Vagina (tissue), 2 donors: ENCODE measurements at regions not wholly inside any gene's neighbourhood (a gene's known extent, or its start where the extent isn't known, plus 50 kb on each side); places are given as distances from the start of the nearest gene placed in this dataset. TPM values are rescaled to one million over a fixed set of nuclear protein-coding genes. Genes with fewer than 3 reads are reported as not detected.

Experiments used
- DNase-seq, 2 donors: peaks; one replicate each; pipeline ENCODE4 v3.0.0-alpha.2; 2017; ENCODE audit errors: extremely low spot score in 2 of 2
- H3K27ac ChIP-seq: fragments of 200-600 bp; sonication (generic); one replicate; pipeline ENCODE4 v1.5.1; 2019
- H3K27me3 ChIP-seq: fragments of 200-600 bp; sonication (generic); one replicate; pipeline ENCODE4 v1.5.1; 2019
- H3K36me3 ChIP-seq, 2 donors: fragments of 200-600 bp; sonication (generic); one replicate each; pipeline ENCODE4 v1.5.1; 2017 to 2019
- H3K4me1 ChIP-seq: fragments of 200-600 bp; sonication (generic); one replicate; pipeline ENCODE4 v1.5.1; 2019
- H3K4me3 ChIP-seq, 2 donors: fragments of 200-600 bp; sonication (generic); 1 replicate in 1 of 2; 2 replicates in 1 of 2; pipeline ENCODE4 v1.5.1; 2016 to 2019
- H3K9me3 ChIP-seq: fragments of 200-600 bp; sonication (generic); one replicate; pipeline ENCODE4 v1.5.1; 2019
- POLR2A ChIP-seq, 2 donors: fragments of 450-650 bp; IDR thresholded peaks; one replicate each; pipeline ENCODE4 v1.6.1; 2017; ENCODE audit warnings: antibody characterized with exemption in 2 of 2, mild to moderate bottlenecking in 2 of 2, moderate library complexity in 2 of 2
- POLR2AphosphoS5 ChIP-seq, 2 donors: sonication (generic); formaldehyde crosslinking; IDR thresholded peaks; one replicate each; pipeline ENCODE4 v1.9.0; 2017; ENCODE audit warnings: antibody characterized with exemption in 2 of 2, mild to moderate bottlenecking in 2 of 2, low read depth in 1 of 2; ENCODE audit not compliant: insufficient read depth in 1 of 2
- intact Hi-C: fragments of 100-400 bp; cut with DNase I; formaldehyde crosslinking; loops from one replicate; pipeline ENCODE4 v1.15.1; 2023
- microRNA-seq: library from miRNA; unstranded; fragments of <30 nt; microRNA quantifications from one replicate; pipeline ENCODE4, GENCODE V29; 2017; ENCODE audit warnings: borderline number of aligned reads, borderline replicate concordance
- small RNA-seq: library from RNA; depleted of rRNA; stranded (forward); fragments of <200 nt; gene quantifications from one replicate; pipeline ENCODE3, GENCODE V24; 2016
- TF ChIP-seq, protein P1 (sequence below), 3 experiments: fragments of 450-650 bp in 2 of 3; fragments of 200-600 bp in 1 of 3; sonication (generic) in 1 of 3; IDR thresholded peaks; one replicate each; pipeline ENCODE4 v1.5.1; 2017 to 2019; ENCODE audit warnings: antibody characterized with exemption in 3 of 3, mild to moderate bottlenecking in 2 of 3, moderate library complexity in 2 of 3

DNA sequence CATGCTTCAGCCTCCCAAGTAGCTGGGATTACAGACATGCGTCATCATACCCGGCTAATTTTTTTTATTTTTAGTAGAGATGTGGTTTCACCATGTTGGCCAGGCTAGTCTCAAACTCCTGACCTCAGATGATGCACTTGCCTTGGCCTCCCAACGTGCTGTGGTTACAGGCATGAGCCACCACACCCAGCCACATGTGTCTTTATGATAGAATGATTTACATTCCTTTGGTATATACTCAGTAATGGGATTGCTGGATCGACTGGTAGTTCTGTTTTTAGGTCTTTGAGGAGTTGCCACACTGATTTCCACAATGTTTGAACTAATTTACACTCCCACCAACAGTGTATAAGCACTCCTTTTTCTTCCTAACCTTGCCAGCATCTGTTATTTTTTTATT is 276.2 kb downstream of the METTL15 start:
- no peak overlapping the region for H3K27ac ChIP-seq
- no peak overlapping the region for H3K4me3 ChIP-seq
- DNase-seq, result no peak
- H3K27me3 ChIP-seq, result no peaks in the 10 kb centered on the region
- H3K9me3 ChIP-seq, result no peaks in the 10 kb centered on the region
- TF ChIP-seq, protein P1, sequence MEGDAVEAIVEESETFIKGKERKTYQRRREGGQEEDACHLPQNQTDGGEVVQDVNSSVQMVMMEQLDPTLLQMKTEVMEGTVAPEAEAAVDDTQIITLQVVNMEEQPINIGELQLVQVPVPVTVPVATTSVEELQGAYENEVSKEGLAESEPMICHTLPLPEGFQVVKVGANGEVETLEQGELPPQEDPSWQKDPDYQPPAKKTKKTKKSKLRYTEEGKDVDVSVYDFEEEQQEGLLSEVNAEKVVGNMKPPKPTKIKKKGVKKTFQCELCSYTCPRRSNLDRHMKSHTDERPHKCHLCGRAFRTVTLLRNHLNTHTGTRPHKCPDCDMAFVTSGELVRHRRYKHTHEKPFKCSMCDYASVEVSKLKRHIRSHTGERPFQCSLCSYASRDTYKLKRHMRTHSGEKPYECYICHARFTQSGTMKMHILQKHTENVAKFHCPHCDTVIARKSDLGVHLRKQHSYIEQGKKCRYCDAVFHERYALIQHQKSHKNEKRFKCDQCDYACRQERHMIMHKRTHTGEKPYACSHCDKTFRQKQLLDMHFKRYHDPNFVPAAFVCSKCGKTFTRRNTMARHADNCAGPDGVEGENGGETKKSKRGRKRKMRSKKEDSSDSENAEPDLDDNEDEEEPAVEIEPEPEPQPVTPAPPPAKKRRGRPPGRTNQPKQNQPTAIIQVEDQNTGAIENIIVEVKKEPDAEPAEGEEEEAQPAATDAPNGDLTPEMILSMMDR (IDR thresholded peaks at IDR 0.05), result no peak
- TF ChIP-seq POLR2AphosphoS5 (IDR thresholded peaks at IDR 0.05; ENCODE audit: insufficient read depth in 1 of 2, low read depth in 1 of 2) (no peak), POLR2A (IDR thresholded peaks at IDR 0.05) (no peak)
- H3K36me3 ChIP-seq, result no peaks in the 10 kb centered on the region
- H3K4me1 ChIP-seq, result no peaks in the 10 kb centered on the region
- intact Hi-C loops, result no loop called here

DNA sequence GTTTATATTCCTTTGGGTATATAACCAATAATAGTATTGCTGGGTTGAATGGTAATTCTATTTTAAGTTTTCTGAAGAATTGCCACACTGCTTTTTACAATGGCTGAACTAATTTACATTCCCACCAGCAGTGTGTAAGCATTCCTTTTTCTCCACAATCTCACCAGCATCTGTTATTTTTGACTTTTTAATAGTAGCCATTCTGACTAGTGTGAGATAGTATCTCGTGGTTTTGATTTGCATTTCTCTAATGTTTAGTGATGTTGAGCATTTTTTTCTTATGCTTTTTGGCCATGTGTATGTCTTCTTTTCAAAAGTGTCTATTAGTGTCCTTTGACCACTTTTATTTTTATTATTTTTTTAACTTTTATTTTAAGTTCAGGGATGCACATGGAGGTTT is 275.3 kb downstream of the METTL15 start:
- no peak for DNase-seq
- no peaks in the 10 kb centered on the region for H3K4me1 ChIP-seq
- no peaks in the 10 kb centered on the region for H3K9me3 ChIP-seq
- TF ChIP-seq POLR2AphosphoS5 (IDR thresholded peaks at IDR 0.05; ENCODE audit: insufficient read depth in 1 of 2, low read depth in 1 of 2), result no peak
- TF ChIP-seq, protein P1 (IDR thresholded peaks at IDR 0.05), result no peak
- no peak for TF ChIP-seq POLR2A (IDR thresholded peaks at IDR 0.05)
- no peaks in the 10 kb centered on the region for H3K27me3 ChIP-seq
- no peak overlapping the region for H3K4me3 ChIP-seq
- intact Hi-C loops, result no loop called here
- no peak overlapping the region for H3K27ac ChIP-seq
- no peaks in the 10 kb centered on the region for H3K36me3 ChIP-seq

Small RNA genes lying in the stretch of these regions (microRNA-seq; reads per million reads assigned to microRNA genes)
- gene MIR8068, result not detected

Small RNA genes lying in the stretch of these regions (small RNA-seq; reads per million reads assigned to genes)
- gene MIR8068, result not detected
- not detected for gene RN7SL240P
